ENCODE measurements at regions not wholly inside any gene's neighbourhood (a gene's known extent, or its start where the extent isn't known, plus 50 kb on each side); places are given as distances from the start of the nearest gene placed in this dataset.

DNA sequence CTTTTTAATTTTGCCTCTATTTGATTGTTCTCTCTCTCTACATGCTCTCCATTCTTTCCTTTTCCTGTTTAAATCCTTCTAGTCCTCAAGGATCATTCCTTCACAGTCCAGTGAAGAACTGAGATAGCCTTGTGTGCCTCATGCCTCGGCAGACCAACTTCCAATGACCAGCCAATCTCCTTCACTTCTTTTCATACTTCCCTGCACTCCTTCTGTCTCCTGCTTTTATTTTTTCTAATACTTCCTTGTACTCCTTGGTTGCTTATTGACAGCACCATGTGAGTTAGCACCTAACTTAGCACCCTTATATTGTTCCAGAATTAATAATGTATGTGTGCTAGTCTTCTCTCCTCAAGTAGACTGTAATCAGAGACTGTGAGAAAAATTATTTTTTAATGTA, 246.8 kb downstream of the ADGRG6 start:
- TF ChIP-seq, protein P1, sequence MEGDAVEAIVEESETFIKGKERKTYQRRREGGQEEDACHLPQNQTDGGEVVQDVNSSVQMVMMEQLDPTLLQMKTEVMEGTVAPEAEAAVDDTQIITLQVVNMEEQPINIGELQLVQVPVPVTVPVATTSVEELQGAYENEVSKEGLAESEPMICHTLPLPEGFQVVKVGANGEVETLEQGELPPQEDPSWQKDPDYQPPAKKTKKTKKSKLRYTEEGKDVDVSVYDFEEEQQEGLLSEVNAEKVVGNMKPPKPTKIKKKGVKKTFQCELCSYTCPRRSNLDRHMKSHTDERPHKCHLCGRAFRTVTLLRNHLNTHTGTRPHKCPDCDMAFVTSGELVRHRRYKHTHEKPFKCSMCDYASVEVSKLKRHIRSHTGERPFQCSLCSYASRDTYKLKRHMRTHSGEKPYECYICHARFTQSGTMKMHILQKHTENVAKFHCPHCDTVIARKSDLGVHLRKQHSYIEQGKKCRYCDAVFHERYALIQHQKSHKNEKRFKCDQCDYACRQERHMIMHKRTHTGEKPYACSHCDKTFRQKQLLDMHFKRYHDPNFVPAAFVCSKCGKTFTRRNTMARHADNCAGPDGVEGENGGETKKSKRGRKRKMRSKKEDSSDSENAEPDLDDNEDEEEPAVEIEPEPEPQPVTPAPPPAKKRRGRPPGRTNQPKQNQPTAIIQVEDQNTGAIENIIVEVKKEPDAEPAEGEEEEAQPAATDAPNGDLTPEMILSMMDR (conservative IDR thresholded peaks at IDR 0.05) = no peak
- no peak for TF ChIP-seq ZFX (IDR thresholded peaks at IDR 0.05)

Data from C4-2B (cell line).